ENCODE measurements at regions not wholly inside any gene's neighbourhood (a gene's known extent, or its start where the extent isn't known, plus 50 kb on each side); places are given as distances from the start of the nearest gene placed in this dataset.
A peak's percentile ranks its signal among the peaks of the same experiment; 100 is the strongest.

DNA sequence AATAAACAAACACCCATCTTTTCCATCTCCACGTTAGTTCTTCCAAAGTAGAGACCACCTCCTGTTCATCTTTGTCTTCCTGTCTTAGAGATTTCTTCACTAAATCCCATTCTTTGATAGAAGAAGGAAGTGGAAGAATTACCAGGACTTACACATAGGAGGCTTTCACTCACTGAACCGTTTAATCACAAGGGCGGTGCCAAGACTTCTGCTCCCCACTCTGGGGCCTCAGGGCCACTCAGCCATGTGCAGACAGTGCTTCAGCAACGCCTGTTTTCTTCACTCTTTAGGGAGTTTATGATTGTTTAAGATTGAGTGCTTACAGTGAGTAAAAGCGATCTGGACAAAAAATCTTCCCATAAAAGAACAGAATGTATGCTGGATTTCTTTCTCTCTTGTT is 63.9 kb upstream of the SORCS3 start:
- no peak for DNase-seq

DNA sequence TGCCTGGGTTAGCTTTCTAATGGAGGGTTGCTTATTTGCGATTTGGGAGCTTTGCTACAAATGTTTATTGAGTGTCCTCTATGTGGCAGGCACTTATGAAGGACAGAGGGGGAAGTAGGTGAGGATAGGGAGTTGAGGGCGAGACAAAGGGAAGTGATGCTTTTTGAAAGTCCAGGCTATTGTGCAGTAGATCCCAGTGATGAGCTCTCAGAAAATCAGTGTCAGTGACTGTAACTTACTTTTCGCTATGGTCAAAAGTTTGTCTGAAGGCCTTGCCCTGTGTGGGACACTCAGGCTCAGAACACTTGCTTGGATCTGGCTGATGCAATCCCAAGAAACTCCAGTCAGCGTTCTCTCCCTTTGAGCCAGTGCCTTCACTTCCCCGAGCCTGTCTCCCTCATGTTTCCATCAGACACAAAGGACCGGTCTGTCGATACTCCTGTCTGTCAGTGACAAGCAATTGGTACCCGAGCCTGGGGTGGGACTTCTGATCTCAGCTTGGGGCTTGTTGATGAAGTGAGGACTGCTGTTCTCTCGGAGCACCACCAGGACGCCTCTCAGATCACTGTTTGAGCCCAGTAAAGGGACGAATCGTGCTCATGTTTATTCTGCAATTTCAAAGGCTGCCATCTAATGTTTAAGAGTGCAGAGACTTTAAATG is 63.1 kb upstream of the SORCS3 start:
- DNase-seq: no peak

DNA sequence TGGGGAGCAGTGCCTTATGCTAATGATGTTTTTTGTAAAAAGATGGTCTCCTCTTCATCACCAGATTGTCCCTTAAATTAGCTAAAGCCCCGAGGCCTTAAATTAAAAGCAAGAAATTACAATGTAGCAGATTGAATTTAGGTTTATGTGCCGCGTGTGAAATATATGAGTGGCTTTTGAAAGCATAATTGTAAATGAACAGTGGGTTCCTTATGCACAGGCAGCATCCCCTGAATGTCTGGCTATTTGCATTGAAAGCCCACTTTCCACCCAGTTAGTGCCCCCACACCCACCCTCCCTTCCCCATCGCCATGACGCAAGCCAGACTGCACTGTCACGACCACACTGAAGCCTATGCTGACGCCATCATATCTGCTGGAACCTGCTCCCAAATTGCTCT is 62.4 kb upstream of the SORCS3 start:
- DNase-seq: no peak

DNA sequence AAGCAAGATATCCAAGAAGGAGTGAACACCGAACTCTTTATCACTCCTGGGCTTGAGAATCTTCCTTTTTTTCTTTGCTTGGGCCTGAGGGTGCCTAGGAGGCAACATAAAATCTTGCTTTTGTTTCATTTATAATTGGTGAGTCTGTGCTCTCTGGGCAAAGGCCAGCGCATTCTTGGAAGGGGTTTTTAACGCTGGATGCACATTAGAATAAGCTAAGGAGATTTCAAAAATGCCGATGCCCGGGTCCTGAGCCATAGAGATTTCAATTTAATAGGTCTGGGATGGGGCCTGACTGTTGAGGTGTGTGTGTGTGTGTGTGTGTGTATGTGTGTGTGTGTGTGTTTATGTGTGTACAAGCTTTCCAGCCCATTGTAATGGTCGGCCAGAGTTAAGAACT is 62.0 kb upstream of the SORCS3 start:
- DNase-seq: no peak

DNA sequence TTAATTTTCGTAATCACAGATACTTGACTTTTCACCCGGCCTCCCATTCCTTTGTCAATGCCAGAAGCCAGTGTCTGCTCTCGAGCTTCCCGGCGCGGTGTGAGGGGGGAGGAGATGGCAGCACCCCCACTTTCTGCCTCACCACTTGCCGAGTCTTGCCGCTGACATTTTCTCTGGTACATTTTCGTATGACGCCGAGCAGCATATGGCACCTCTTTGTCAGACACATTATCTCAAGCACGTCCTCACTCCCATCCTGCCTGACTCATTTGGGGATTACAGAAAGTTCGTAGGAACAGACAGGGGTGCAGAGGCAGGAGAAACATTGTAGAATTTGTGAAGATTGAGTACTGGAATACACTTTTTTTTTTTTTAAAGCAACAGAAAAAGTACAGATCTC is 60.8 kb upstream of the SORCS3 start:
- DNase-seq: no peak

DNA sequence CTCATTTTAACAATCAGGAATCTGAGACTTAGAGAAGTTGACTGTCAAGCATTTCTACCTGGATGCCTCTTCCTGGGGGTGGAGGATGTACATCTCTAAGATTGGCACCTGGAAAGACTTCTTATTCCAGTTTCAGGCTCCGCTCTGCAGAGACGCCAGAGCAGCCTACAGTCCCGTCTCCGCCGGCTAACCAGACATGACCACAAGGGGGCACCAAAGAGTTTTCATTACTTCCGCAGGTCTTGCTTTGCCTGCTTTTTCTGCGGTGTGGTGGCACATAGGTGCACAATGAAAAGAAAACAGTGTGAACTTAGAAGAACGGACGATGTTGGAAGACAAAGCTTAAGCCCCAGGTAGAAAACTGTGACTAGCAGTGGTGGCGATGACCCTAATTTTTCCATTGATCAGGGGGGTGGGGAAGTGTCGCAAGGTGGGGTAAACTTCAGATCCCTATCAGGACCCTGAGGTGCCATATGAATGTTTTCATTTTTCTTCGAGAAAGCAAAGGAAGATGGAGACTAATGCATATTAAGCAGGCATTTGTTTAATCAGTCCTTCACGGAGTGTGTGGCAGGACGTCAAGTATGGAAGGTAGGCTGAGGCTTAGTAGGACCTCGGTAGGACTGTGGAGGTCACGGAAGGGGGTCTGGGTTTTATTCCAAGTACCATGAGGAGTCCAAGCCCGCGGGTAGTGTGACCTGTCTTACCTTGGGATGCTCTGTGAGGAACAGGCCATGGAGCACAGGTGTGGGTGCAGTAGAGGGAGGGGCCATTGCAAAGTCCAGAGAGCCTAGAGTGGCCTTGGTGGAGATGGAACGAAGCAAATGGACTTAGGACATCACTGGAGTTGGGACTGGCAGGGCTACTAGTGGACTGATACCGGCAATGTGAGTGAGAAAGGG is 60.1 kb upstream of the SORCS3 start:
- peak; percentile 7 for DNase-seq

DNA sequence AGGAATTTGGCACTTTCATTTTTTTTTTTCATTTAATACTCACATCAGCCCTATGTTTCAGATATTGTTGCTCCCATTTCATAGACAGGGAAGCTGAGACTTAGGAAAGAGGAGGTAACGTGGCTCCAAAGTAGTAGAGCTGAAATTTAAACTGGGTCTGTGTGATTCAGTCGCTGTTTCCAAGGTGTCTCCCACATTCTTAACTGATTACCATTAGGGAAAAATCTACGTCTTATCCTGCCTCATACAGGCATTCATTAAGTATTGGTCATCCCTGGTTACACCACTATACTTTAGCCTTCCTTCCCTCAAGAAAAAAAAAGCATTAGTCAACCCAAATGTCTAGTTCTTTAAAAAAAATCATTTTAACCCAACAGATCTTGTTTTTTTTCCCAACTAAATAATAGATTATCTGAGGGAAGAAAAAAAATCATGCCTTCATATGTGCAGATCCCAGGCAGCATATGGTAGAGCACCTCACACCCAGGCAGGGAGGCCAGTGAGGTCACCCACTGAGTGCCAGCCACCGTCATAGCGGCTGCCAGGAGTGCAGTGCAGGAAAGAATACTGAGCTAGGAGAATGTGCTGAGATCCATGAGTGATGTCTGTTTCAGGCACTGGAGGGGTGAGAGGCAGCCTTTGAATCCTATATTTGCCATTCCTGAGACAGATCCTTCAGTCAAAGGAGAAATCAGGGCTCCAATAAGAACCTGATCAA is 59.0 kb upstream of the SORCS3 start:
- DNase-seq: no peak

DNA sequence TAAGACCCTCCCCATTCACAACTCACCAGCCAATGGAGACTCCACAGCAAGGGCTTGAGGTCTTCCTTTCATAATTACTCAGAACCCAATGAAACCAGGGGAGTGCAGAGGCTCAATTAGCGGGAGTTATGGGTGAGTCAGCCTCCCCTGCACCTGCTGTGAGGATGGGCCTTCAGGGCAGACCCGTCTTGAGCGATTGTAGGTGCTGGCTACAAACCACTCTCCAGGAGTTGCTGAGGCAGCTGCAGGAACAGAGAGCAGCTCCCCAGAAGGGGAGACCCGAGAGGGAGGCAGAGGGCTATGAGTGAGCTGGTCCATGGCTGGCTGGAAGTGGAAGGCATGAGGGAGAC is 58.5 kb upstream of the SORCS3 start:
- peak; percentile 68 for DNase-seq

DNA sequence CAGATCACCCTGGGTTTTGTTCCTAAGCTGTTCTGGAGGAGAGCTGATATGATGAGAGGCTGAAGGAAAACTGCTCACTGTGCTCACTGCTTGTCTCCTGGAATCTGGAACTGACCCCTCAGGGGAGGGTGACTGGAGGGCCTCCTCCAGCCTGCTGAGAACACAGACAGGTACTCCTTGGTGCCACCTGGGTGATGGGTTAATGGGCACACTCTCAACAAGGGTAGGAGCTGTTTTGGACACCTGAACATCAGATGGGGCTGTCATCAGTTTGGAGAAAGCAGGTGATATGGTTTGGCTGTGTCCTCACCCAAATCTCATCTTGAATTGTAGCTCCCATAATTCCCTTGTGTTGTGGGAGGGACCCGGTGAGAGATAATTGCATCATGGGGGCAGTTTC is 58.1 kb upstream of the SORCS3 start:
- no peak for DNase-seq

DNA sequence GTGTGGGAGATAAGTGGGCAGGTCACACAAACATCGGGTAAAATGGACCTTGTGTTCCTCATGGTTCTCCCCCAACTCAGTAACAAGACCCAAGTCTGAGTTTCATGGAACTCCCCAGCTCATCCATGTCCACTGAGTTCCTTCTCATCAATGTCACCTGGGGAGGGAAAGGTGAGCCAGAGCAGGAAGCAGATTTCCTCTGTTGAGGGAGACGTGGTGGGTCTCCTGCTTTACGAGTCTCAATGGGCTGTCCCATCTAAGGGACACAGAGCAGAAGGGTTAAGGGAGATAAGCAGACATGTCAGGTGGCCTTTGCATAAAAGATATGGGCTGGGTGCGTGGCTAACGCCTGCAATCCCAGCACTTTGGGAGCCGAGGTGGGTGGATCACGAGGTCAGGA is 56.5 kb upstream of the SORCS3 start:
- DNase-seq: no peak

DNA sequence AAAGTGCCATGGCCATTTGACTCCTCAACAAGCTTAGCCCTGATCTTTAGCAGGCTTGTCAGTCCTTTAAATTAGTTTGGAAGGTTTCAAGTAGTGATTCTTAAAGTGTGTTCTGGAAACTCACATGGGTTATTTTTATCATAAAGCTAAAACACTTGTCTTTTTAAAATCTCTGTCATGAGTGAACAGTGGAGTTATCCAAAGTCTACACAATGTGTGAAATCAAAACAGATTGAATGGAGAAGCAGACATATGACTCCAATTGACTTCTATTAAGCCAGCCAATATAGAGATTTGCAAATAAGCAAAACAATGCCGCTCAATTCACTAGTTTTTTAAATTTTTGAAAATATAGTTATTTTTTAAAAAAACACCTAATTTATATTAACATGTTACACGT is 53.3 kb upstream of the SORCS3 start:
- DNase-seq: no peak

DNA sequence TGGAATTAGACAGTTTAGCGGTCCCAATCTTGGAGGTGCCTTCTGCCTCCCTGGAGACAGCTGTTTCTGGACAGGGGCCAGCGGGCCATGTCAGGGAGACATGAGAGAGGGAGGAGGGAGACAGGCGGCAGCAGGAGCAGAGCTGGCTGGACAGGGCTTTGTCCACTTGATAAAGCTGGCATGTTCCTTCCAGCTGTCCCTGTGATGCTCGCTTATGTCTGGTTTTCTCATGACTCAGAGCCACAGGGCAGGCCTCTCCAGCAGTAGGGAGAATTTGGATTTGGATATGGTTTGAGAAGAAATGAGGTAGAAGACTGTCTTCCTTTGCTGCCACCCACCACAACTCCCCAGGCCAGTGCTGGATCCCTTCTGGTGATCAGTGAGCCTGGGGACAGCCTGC is 51.7 kb upstream of the SORCS3 start:
- DNase-seq: no peak

DNA sequence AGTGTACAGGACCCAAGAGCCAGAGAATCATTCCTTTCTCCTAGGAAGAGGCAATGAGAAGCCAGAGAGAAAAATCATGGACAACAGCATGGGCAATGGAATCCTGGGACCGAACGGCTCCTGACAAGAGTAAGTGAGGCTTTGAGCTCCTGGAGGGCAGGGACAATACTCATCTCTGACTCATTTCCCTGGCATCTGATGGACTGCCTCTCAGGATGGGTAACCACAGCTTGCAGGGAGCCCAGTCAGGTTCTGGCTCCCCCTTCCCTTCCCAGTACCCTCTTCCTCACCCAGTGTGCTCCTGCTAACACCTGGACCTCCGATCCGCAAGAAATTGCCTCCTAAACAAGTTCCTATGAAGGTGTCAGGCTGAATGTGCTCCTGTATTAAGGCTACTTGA is 51.2 kb upstream of the SORCS3 start:
- no peak for DNase-seq

Data from NCI-H1436 treated with DMSO at 0.1 percent for 48 hours (cell line).